Activated CD8-positive, alpha-beta memory T cell treated with anti-CD3 and anti-CD28 coated beads for 36 hours (primary cell): ENCODE measurements at regions not wholly inside any gene's neighbourhood (a gene's known extent, or its start where the extent isn't known, plus 50 kb on each side); places are given as distances from the start of the nearest gene placed in this dataset.

Experiments used
- CTCF ChIA-PET: fragments of 350-600 bp; sonication (Branson Sonifier 250); formaldehyde crosslinking; loops from one replicate; lab custom pipeline; 2021; ENCODE audit warnings: antibody characterized with exemption; lab: Charles Lee
- POLR2A ChIA-PET: fragments of 350-600 bp; sonication (Branson Sonifier 250); formaldehyde crosslinking; loops from one replicate; lab custom pipeline; 2021; ENCODE audit warnings: antibody characterized with exemption; lab: Charles Lee

DNA sequence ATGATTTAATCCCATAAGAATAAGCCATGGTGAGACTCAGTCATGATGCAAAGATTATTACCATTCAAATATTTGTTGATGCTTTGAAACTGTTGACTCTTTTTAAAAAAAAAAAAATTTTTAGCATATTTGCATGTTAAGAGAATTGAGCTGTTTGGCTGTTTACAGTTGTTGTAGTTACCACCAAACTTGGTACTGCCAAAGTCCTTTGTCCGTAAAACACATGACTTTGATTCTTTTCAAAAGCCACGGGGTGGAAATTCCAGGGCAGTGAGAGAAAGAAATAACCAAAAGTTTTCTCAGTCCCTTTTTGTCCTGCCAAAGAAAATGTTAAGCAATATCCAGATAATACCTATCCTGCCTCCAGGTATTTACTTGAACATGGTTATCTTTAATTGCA, 474.8 kb downstream of the METTL4 start:
- CTCF ChIA-PET = no interaction called here
- POLR2A ChIA-PET = no interaction called here

DNA sequence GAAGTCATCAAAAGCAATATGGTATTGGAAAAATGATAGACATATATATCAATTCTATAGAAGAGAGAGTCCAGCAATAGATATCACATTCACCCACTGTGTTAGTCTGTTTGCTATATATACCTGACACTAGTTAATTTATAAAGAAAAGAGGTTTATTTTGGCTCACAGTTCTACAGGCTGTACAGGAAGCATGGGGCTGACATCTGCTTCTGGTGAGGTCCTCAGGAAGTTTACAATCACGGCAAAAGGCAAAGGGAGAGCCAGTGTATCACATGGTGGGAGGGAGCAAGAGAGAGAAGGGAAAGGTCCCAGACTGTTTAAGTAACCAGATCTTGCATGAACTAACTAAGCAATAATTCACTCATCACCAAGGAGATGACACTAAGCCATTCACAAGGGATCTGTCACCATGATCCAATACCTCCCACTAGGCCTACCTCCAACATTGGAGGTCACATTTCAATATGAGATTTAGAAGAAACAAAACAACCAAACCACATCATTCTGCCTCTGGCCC, 470.6 kb downstream of the METTL4 start:
- CTCF ChIA-PET = no interaction called here
- POLR2A ChIA-PET = no interaction called here

DNA sequence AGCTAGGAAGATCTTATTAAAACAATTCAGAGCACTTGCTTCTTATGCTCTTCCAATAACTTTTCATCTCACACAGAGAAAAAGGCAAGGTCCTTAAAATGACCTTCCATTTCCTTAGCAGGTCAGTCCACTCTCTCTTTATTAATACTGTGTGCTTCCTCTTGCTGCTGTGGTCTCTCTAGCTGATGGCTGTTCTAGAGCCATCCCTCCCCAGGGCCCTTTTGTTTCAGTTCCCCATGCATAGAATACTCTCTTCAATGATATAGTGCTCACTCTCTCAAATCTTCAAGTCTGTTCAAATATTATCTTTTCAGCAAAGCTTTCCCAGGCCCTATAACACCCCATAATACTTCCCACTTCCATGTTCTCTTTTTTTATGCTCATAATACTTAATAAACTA, 469.3 kb downstream of the METTL4 start:
- ChIA-PET CTCF (no interaction called here), POLR2A (no interaction called here)

DNA sequence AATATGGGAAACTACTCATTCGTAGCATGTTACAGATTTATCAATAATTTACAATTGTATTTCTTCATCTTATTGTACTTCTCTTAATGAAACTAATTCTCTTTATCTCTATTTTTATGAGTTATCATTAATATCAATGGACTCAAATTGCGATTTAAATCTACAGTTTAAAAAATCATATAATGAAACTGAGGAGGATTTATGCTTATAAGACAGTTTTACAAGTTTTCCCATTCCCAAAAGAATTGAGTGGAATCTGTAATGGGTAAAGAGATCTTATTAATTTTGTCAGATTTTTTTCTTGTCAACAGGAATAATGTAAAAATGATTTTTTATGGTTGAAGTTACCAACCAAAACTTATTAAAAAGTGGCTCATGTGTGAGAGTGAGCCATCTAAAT, 468.0 kb downstream of the METTL4 start:
- POLR2A ChIA-PET = no interaction called here
- CTCF ChIA-PET = no interaction called here

DNA sequence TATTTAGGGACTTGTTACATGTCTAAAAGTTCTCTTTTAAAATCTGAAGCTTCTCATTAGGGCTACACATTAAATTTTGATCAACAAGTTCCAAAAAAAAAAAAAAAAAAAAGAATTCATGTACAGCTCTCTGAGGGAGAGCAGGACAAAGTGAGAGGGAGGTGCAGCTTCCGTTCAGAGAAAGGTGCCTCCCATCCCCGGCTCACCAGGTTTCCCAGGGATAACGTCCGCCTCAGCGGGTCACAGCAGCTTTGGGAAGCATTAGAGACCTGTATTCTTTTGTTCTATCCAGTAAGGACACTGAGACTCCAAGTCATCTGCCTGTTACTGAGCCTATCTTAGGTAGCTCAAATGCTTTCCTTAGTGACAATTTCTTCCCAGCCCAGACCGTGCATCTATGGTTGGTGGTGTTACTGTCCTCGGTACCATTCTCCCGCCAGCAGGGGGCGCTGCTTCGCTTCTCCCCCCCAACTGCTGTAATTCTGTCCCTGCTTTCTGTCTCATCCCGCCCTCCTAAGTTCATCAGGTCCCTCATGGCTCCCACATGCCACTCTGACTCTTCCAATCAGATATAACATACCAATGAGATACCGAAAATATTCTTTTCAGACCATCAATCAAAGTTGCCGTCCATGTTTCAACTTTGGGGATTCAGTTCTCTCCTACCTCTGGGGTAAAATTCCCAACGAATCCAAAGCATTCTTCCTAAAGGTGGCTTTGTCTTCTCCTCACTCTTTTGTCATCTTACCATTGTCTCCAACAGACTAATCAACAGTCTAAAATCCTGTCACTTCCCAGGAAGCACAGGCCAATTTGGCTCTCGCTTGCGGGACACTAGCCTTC, 466.5 kb downstream of the METTL4 start:
- POLR2A ChIA-PET = no interaction called here

DNA sequence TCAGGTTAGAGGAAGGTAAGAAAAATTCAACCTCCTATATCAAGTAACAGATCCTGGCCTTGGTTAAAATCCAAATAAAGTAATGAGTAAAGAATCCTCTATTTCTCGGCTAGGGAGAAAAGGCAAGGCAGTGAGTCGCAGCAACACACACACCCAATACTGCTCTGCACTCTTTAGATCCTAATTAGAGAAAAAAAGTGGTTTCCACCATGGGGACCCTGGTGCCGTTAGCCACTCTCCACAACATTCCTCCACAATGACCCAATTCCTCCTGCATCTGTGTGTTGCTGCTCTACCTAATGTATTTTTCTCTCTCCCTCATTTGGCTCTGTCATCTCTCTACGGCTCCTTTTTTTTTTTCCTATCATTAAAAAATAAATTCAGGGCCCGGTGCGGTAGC, 462.7 kb downstream of the METTL4 start:
- ChIA-PET POLR2A (no interaction called here), CTCF (no interaction called here)

More for the DNA sequence above, 466.5 kb downstream of the METTL4 start:
- CTCF ChIA-PET = interaction anchor here (0.7 kb wide), 1 partner anchor 528 kb away, joined by 3 read pairs; no protein-coding TSS in a partner anchor

DNA sequence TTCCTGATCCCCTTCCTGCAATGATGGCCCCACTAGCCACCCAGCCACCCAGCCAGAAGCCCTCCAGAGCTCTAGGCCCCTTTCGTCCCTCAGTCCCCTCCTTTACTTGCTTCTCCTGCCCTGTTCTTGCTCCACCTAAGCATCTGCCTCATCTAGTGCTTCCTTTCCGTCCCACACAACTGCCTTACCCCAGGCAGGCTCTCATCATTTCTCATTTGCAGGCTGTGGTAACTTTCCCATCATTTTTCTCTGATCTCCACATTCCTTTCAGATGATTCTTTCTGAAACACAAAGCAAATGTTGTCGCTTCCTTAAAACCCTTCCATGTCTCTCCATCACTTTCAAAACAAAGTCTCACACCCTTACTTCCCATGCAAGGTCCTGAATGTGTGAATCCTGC, 459.8 kb downstream of the METTL4 start:
- CTCF ChIA-PET = interaction anchor here (0.5 kb wide), 1 partner anchor 1037 kb away, joined by 3 read pairs; no protein-coding TSS in a partner anchor
- POLR2A ChIA-PET = no interaction called here

DNA sequence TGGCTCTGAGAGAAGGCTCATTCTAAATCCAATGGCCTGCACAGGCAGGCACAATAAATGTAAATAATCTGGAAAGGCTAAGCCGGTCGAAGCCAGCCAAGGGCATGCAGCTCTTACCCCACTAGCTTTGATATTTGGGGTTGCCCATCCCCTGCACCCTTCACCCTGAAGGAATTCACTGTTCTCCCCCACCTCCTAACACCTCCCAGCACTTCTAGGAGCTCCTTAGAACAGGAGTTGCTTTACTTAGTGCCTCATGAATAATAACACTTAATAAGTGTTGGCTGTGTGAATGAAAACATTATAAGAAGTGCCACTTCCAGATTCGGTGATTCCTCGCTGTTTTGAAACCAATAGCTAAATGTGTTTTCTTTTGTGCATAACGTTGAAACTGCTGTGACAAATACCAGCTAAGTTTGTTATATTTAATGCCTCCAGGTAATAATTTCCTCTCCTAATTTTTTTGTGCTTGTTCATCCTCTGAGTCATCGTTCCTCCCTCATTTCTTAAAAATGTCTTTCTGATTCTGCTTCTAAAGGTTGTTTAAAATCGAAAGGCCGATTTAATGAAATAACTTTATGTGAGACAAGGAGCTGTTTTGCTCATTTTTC, 458.8 kb downstream of the METTL4 start:
- ChIA-PET CTCF (no interaction called here), POLR2A (no interaction called here)

DNA sequence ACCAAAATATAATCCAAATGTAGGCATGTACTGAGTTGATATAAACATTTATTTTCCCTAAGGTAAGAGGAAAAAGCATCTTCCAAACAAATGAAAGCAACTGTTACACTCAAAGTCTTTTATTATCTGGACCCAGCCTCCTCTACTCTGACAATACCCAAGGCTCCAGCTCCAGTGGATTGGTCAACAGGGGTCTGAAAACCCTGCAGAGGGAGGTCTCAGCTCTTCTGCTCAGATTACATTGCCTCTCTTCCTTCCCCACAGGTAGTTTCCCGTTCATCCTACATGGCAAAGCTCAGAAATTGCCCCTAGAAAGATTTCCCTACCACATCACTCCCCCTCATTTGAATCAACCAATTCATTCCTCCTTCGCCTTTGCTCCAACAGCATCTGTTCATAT, 457.0 kb downstream of the METTL4 start:
- CTCF ChIA-PET = no interaction called here
- POLR2A ChIA-PET = no interaction called here

DNA sequence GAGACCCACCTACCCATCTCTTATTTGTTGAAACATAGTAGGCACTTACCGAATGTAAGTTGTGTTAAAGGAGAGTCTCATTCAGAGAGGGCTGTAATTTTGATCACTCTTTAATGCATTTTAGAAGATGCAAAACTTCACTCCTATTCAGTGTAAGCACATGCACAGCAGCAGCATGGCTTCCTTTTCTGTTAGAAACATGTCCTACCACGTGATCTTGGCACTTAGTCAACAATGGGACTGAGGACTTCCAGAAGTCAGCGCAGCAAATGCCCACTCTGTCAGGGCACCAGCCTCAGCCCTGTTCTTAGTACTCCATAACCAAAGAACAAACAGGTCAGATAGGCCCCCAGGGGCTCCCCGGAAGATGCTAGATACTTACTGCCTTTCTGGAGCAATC, 456.5 kb downstream of the METTL4 start:
- POLR2A ChIA-PET = no interaction called here
- CTCF ChIA-PET = no interaction called here

DNA sequence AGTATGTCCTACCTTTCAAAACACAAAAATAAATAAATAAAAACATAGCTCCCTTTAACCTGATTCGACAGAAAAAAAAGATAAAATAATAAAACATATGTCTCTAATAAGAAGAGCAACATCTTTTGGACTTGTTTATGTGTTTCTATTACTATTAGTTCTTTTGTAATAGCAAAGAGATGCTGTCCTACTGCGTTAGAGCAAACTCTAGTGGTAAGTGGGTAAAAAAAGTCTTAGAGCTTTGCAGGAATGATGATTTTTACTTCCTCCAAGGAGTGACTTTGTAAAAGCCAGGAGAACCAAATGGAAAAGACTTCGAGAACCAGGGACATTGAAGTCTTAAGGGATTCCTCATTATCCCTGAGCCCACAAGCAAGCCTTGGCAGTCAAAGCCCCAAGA, 450.1 kb downstream of the METTL4 start:
- CTCF ChIA-PET = no interaction called here
- POLR2A ChIA-PET = no interaction called here

DNA sequence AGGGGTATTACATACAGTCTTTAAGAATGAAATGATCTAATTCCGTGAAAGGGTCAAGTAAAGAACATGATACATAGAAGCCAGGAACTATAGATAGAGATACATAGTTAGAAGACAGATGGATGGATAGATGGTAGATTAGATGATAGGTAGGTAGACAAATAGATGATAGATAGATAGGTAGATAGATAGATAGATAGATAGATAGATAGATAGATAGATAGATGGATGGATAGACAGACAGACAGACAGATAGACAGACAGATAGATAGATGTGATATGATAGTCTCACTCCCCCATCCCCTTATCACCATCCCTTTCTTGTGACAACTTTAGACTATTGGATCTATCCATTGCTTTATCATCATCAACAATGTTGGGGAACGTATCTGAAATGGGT, 448.2 kb downstream of the METTL4 start:
- POLR2A ChIA-PET = no interaction called here
- CTCF ChIA-PET = no interaction called here

DNA sequence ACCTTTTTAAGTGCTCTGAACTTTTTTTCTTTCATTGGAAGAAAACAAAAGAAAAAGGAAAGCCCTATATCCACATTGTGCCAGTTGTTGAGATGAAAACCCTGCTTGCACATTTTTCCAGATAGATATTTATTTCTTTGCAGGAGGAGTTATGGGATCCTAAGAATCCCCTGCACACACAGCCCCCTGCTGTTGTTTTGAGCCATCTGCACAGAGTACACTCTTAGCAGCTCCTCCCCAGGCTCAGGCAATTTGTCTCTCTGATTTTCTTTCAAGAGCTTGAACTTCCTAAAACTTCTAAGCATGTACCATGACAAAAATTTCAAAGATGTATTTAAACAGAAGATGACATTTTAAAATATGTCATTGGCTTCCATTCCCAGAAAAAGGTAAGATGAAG, 436.9 kb downstream of the METTL4 start:
- POLR2A ChIA-PET = no interaction called here
- CTCF ChIA-PET = no interaction called here

DNA sequence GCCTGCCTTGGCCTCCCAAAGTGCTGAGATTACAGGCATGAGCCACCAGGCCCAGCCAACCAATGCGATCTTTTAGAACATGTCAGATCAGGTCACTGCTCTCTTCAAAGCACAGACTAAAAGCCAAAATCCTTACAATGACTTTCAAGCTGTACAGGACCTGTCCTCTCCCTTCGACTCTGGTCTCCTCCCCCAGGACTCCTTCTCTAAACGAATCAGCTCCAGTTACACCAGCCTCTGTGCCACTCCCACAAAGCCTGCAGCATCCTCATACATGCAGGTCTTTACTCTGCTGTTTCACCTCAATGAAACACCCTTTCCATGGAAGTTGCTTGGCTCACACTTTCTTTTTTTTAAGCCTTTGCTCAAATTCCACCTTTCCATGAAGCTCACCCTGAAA, 436.0 kb downstream of the METTL4 start:
- CTCF ChIA-PET = no interaction called here
- POLR2A ChIA-PET = interaction anchor here (0.6 kb wide), 1 partner anchor 16 kb away, joined by 3 read pairs; no protein-coding TSS in a partner anchor

DNA sequence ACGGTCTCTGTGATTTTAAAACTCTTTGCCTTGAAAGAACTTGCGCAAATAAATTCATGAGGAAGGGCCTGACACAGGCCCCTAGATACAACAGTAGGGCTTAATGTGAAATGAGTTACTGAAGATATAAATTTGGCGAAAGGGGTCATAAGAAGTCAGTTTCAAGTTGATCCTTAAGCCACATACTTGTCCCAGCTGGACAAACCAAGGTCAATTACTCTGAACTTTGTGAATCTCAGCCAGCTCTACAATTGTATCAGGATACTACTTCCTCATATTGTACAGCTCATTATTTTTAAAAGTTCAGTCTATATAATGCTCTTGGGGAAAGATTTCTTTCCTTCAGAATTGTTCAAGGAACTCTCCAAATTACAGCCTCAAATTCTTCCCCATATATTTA, 432.8 kb downstream of the METTL4 start:
- ChIA-PET POLR2A (no interaction called here), CTCF (no interaction called here)

DNA sequence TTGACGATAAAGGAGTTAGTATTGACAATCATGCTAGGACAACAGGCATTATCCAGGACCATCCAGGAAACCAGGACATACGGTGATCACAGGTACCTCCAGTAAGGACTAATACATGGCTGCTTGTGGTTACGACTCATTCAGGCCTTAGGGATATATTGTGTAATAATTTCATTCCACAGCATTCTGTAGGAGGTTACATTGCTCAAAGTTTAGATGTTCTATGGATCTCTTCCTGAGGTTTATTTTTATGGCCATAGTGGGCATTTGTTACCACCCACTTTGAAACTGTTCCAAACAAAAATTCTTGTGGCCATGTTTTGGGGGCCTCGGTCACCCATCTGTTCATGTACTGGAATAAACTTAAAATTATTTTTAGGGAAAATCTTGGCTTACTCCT, 431.6 kb downstream of the METTL4 start:
- POLR2A ChIA-PET = no interaction called here
- CTCF ChIA-PET = no interaction called here

DNA sequence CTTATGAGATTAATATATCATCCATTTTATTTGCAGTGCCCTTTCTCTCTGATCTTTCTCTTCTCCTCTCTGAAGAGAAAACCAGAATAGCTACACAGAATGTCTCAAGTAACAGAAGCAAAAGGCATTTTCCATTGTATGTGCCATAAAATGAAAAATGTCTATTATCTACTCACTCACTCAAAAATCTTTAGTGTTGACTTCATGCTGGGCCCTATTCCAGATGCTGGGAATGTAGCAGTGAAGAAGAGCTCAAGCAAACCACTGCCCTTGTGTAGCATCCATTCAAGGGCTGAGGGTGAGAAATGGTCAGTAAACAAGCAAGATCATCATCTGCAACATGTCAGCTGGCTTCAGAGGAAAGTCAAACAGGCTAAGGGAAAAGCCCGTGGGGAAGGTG, 427.7 kb downstream of the METTL4 start:
- CTCF ChIA-PET = no interaction called here
- POLR2A ChIA-PET = no interaction called here

DNA sequence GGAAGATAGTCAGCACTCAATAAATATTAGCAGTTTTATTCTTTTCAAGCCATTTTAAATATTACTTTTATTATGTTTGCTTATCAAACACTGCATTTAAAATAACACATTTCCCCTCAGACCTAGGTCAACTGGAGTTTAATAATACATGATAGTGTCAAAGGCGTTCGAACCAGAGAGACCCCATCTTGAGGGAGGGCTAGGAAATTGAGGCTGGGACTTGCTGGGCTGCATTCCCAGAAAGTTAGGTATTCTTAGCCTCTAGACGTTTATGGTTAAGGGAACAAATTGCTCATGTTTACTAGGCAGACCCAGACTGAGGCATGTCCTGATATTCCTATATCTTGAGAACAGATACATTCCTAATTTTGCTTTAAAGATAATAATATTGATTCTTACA, 426.5 kb downstream of the METTL4 start:
- CTCF ChIA-PET = no interaction called here
- POLR2A ChIA-PET = no interaction called here

DNA sequence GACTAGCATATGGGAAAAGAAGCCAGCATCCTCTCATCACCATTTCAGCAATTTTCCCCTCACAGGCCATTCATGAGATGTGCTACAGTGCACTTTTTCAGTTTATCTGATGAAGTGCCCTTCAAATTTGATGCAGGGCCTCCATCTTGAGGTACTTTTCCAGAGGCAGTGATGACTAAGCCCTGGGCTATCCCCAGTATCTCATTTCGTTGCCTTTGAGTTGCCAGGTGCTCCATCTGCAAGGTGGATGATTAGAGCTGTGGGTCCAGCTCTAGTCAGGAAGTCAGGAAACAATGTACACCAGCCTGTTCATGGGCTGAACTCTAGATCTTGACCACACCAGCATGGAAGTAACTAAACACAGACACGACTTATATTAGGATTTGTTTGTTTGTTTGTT, 425.2 kb downstream of the METTL4 start:
- ChIA-PET POLR2A (no interaction called here), CTCF (no interaction called here)

DNA sequence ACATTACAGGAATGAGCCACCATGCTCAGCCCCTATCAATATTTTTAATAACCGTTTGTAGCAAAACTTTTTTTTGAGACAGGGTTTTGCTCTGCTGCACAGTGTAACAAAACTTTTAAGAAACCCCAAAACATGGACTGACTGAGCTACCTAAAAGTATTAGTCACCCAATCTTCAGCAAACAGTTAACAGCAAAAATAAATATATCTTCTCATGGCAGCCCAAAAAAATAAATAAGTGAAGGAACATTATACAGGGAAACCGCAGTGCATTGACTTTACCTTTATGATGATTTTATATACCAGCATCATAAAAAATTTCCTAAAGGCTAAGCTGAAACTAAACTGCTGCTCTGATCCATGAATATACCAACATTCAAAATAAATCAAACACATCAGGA, 424.6 kb downstream of the METTL4 start:
- ChIA-PET CTCF (no interaction called here), POLR2A (no interaction called here)
